ENCODE measurements at regions not wholly inside any gene's neighbourhood (a gene's known extent, or its start where the extent isn't known, plus 50 kb on each side); places are given as distances from the start of the nearest gene placed in this dataset.

DNA sequence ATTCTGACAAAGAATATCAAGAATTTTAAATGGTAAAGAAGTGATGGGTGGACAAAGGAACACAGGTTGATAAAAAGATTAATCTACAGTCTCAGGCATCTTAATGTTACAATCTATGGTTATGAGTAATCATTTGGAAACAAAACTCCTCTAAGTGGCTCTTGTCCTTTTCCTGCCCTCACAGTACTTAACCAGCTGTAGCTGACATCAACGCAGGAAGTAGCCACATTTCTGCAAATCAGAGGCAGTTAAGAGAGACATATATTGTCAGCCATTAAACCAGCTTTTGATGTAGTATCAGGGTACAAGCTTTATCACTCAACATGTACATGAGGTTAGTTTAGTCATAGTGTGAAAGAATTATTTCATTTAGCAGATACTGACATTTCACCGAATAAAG, 244.6 kb downstream of the NR4A2 start:
- TF ChIP-seq GABPA (IDR thresholded peaks at IDR 0.05; ENCODE audit: borderline replicate concordance, insufficient read depth, low read length) (no peak), RFX5 (IDR thresholded peaks at IDR 0.05; ENCODE audit: borderline replicate concordance, low read depth, low read length) (no peak), EP300 (IDR thresholded peaks at IDR 0.05; ENCODE audit: borderline replicate concordance in 1 of 2, low read depth in 2 of 2, low read length in 2 of 2) (no peak), CBX5 (IDR thresholded peaks at IDR 0.05; ENCODE audit: low read depth, low read length) (no peak), EZH2 (IDR thresholded peaks at IDR 0.05; ENCODE audit: low read depth, low read length, severe bottlenecking) (no peak), ZNF274 (IDR thresholded peaks at IDR 0.05; ENCODE audit: borderline replicate concordance, extremely low read depth, low read length) (no peak), POLR2AphosphoS5 (IDR thresholded peaks at IDR 0.05; ENCODE audit: low read depth, low read length) (no peak), TAF1 (IDR thresholded peaks at IDR 0.05; ENCODE audit: low read depth, low read length) (no peak), POLR2A (IDR thresholded peaks at IDR 0.05; ENCODE audit: control extremely low read depth in 1 of 2, low read depth in 2 of 2, low read length in 2 of 2) (no peak)
- TF ChIP-seq, protein P1, sequence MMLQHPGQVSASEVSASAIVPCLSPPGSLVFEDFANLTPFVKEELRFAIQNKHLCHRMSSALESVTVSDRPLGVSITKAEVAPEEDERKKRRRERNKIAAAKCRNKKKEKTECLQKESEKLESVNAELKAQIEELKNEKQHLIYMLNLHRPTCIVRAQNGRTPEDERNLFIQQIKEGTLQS (IDR thresholded peaks at IDR 0.05; ENCODE audit: insufficient read depth, low read depth, low read length): no peak
- TF ChIP-seq, protein P2, sequence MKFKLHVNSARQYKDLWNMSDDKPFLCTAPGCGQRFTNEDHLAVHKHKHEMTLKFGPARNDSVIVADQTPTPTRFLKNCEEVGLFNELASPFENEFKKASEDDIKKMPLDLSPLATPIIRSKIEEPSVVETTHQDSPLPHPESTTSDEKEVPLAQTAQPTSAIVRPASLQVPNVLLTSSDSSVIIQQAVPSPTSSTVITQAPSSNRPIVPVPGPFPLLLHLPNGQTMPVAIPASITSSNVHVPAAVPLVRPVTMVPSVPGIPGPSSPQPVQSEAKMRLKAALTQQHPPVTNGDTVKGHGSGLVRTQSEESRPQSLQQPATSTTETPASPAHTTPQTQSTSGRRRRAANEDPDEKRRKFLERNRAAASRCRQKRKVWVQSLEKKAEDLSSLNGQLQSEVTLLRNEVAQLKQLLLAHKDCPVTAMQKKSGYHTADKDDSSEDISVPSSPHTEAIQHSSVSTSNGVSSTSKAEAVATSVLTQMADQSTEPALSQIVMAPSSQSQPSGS (IDR thresholded peaks at IDR 0.05; ENCODE audit: low read length): no peak
- TF ChIP-seq, protein P3, sequence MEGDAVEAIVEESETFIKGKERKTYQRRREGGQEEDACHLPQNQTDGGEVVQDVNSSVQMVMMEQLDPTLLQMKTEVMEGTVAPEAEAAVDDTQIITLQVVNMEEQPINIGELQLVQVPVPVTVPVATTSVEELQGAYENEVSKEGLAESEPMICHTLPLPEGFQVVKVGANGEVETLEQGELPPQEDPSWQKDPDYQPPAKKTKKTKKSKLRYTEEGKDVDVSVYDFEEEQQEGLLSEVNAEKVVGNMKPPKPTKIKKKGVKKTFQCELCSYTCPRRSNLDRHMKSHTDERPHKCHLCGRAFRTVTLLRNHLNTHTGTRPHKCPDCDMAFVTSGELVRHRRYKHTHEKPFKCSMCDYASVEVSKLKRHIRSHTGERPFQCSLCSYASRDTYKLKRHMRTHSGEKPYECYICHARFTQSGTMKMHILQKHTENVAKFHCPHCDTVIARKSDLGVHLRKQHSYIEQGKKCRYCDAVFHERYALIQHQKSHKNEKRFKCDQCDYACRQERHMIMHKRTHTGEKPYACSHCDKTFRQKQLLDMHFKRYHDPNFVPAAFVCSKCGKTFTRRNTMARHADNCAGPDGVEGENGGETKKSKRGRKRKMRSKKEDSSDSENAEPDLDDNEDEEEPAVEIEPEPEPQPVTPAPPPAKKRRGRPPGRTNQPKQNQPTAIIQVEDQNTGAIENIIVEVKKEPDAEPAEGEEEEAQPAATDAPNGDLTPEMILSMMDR (IDR thresholded peaks at IDR 0.05; ENCODE audit: control extremely low read depth in 1 of 3, insufficient read depth in 1 of 3, low read depth in 1 of 3, low read length in 3 of 3): no peak

Data from H1 (cell line).